ENCODE measurements at regions not wholly inside any gene's neighbourhood (a gene's known extent, or its start where the extent isn't known, plus 50 kb on each side); places are given as distances from the start of the nearest gene placed in this dataset.

GRCh38 chr7:25979605-25980004 is 172.4 kb upstream of the NFE2L3 start:
- no peak overlapping the region for H3K4me3 ChIP-seq
- H3K4me2 ChIP-seq = no peak overlapping the region
- ChIA-PET POLR2A (no interaction called here), CTCF (interaction anchor here (1.3 kb wide), 1 partner anchor 410 kb away, joined by 3 read pairs; no protein-coding TSS in a partner anchor)
- no peak overlapping the region for H3K27ac ChIP-seq
- H3K4me1 ChIP-seq = no peaks in the 10 kb centered on the region
- no peak for DNase-seq (ENCODE audit: low read depth in 1 of 2, low spot score in 1 of 2)
- H3K9me3 ChIP-seq = peaks cover 12% of the 10 kb centered on the region; the same call in 2 of the 3 replicates
- TF ChIP-seq MAFK (IDR thresholded peaks at IDR 0.05; ENCODE audit: partially characterized antibody) (no peak), E2F6 (IDR thresholded peaks at IDR 0.05; ENCODE audit: borderline replicate concordance, low read depth) (no peak)
- FAIRE-seq = no peak
- 30% methylated on average over 2 of the region's 2 CpGs for WGBS (ENCODE audit: missing lambda C conversion rate)
- ATAC-seq = no peak

- no peak overlapping the region for H3K27ac ChIP-seq
- H3K4me3 ChIP-seq = no peak overlapping the region
- no peaks in the 10 kb centered on the region for H3K9me3 ChIP-seq
- H3K4me2 ChIP-seq = no peak overlapping the region
- CTCF ChIA-PET = no interaction called here
- H3K4me1 ChIP-seq = no peaks in the 10 kb centered on the region
- WGBS (ENCODE audit: missing lambda C conversion rate) = 45% methylated on average over 2 of the region's 2 CpGs
- FAIRE-seq (no peak), ATAC-seq (no peak), DNase-seq (ENCODE audit: low read depth in 1 of 2, low spot score in 1 of 2) (no peak)
- POLR2A ChIA-PET = no interaction called here
- TF ChIP-seq ZNF302 (CRISPR knock-in tag; IDR thresholded peaks at IDR 0.05) (no peak), FOSB (CRISPR knock-in tag; IDR thresholded peaks at IDR 0.05) (no peak), NPAS2 (CRISPR knock-in tag; IDR thresholded peaks at IDR 0.05; ENCODE audit: borderline replicate concordance) (no peak), HOXB13 (CRISPR knock-in tag; IDR thresholded peaks at IDR 0.05; ENCODE audit: low read depth) (no peak), MAFK (IDR thresholded peaks at IDR 0.05; ENCODE audit: partially characterized antibody) (no peak), EHF (CRISPR knock-in tag; IDR thresholded peaks at IDR 0.05) (no peak), FOXS1 (CRISPR knock-in tag; IDR thresholded peaks at IDR 0.05) (no peak)
Observed at GRCh38 chr7:25982684-25983083, 169.3 kb upstream of the NFE2L3 start.

- POLR2A ChIA-PET = no interaction called here
- CTCF ChIA-PET = no interaction called here
- H3K27ac ChIP-seq = no peak overlapping the region
- TF ChIP-seq NPAS2 (CRISPR knock-in tag; IDR thresholded peaks at IDR 0.05; ENCODE audit: borderline replicate concordance) (no peak), ZFP36 (IDR thresholded peaks at IDR 0.05; ENCODE audit: borderline replicate concordance, partially characterized antibody) (no peak), FOXS1 (CRISPR knock-in tag; IDR thresholded peaks at IDR 0.05) (no peak), TP53 (CRISPR knock-in tag; IDR thresholded peaks at IDR 0.05) (no peak), KDM5A (IDR thresholded peaks at IDR 0.05) (no peak)
- WGBS (ENCODE audit: missing lambda C conversion rate) = 23% methylated on average over 4 of the region's 4 CpGs
- no peak overlapping the region for H3K4me3 ChIP-seq
- FAIRE-seq (no peak), DNase-seq (ENCODE audit: low read depth in 1 of 2, low spot score in 1 of 2) (no peak), ATAC-seq (no peak)
- no peak overlapping the region for H3K4me2 ChIP-seq
- H3K9me3 ChIP-seq = no peaks in the 10 kb centered on the region
- H3K4me1 ChIP-seq = no peaks in the 10 kb centered on the region
Observed at GRCh38 chr7:25985196-25985595, 166.8 kb upstream of the NFE2L3 start.

GRCh38 chr7:25988640-25989039 is 163.4 kb upstream of the NFE2L3 start:
- CTCF ChIA-PET = interaction anchor here (1.2 kb wide), 2 partner anchors 28 to 53 kb away, joined by 3 to 4 read pairs; no protein-coding TSS in a partner anchor
- DNase-seq (ENCODE audit: low read depth in 1 of 2, low spot score in 1 of 2) (no peak), FAIRE-seq (no peak), ATAC-seq (no peak)
- H3K9me3 ChIP-seq = no peaks in the 10 kb centered on the region
- H3K27ac ChIP-seq = no peak overlapping the region
- POLR2A ChIA-PET = no interaction called here
- 70% methylated on average over 1 of the region's 1 CpG for WGBS (ENCODE audit: missing lambda C conversion rate)
- H3K4me1 ChIP-seq = no peaks in the 10 kb centered on the region
- TF ChIP-seq RARB (CRISPR knock-in tag; IDR thresholded peaks at IDR 0.05) = no peak
- TF ChIP-seq CHD2 (IDR thresholded peaks at IDR 0.05; ENCODE audit: low read length, partially characterized antibody) = no peak
- no peak for TF ChIP-seq SMC3 (IDR thresholded peaks at IDR 0.05)
- no peak for TF ChIP-seq ZNF302 (CRISPR knock-in tag; IDR thresholded peaks at IDR 0.05)
- TF ChIP-seq CBX8 (IDR thresholded peaks at IDR 0.05) = no peak
- no peak for TF ChIP-seq ZSCAN20 (CRISPR knock-in tag; IDR thresholded peaks at IDR 0.05)
- no peak for TF ChIP-seq RFX5 (IDR thresholded peaks at IDR 0.05)
- H3K4me2 ChIP-seq = no peak overlapping the region
- no peak overlapping the region for H3K4me3 ChIP-seq

GRCh38 chr7:25989140-25989705 is 162.8 kb upstream of the NFE2L3 start:
- FAIRE-seq (no peak), ATAC-seq (no peak), DNase-seq (ENCODE audit: low read depth in 1 of 2, low spot score in 1 of 2) (no peak)
- Histone ChIP-seq H3K4me2 (no peak overlapping the region), H3K9me3 (no peaks in the 10 kb centered on the region), H3K27ac (no peak overlapping the region), H3K4me3 (no peak overlapping the region), H3K4me1 (no peaks in the 10 kb centered on the region)
- TF ChIP-seq RFX5 (IDR thresholded peaks at IDR 0.05) (no peak), NPAS2 (CRISPR knock-in tag; IDR thresholded peaks at IDR 0.05; ENCODE audit: borderline replicate concordance) (no peak), FOSB (CRISPR knock-in tag; IDR thresholded peaks at IDR 0.05) (no peak), ESRRA (IDR thresholded peaks at IDR 0.05; ENCODE audit: borderline replicate concordance, low read length) (no peak), POLR2A (IDR thresholded peaks at IDR 0.05; ENCODE audit: low read length) (no peak), SREBF2 (IDR thresholded peaks at IDR 0.05) (no peak), GATA3 (IDR thresholded peaks at IDR 0.05; ENCODE audit: borderline replicate concordance) (no peak), MAX (IDR thresholded peaks at IDR 0.05) (no peak), CBX8 (IDR thresholded peaks at IDR 0.05) (no peak)
- ChIA-PET CTCF (interaction anchor here (1.0 kb wide), 1 partner anchor 10 kb away, joined by 3 read pairs; no protein-coding TSS in a partner anchor), POLR2A (no interaction called here)
- WGBS (ENCODE audit: missing lambda C conversion rate) = 46% methylated on average over 6 of the region's 6 CpGs

All from A549 (cell line).